HG03280 (cell line): ENCODE measurements at regions not wholly inside any gene's neighbourhood (a gene's known extent, or its start where the extent isn't known, plus 50 kb on each side); places are given as distances from the start of the nearest gene placed in this dataset.
A peak's percentile ranks its signal among the peaks of the same experiment; 100 is the strongest.
"Not testable (repeated sequence)": the region's sequence is repeated elsewhere in the genome, so short reads cannot be mapped to it uniquely, and the experiment has no call there.

Source experiments
- ATAC-seq: cut with Tn5 transposase; IDR thresholded peaks from one replicate; pipeline ENCODE4 v1.9.1; 2021; ENCODE audit warnings: mild to moderate bottlenecking, moderate library complexity; ENCODE audit not compliant: unreplicated experiment

DNA sequence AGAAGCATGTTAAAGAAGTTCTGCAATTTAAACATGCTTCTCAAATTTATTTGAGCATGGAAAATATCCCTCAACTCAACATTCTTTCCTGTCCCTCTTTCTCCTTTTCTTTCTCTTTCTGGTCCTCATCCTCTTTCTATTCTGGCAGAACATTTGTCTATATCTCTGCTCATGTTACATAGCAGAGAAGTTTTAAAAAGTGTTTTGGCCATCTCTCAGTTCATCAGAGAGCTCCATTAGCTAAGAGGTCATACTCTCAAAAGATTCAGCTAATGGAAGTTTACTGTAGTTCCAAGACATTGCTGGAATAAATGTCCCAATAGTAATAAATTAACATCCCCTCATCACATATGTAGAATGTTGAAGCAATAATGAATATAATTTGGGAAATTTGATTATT, 53.5 kb downstream of the XCL2 start:
- ATAC-seq = no peak

DNA sequence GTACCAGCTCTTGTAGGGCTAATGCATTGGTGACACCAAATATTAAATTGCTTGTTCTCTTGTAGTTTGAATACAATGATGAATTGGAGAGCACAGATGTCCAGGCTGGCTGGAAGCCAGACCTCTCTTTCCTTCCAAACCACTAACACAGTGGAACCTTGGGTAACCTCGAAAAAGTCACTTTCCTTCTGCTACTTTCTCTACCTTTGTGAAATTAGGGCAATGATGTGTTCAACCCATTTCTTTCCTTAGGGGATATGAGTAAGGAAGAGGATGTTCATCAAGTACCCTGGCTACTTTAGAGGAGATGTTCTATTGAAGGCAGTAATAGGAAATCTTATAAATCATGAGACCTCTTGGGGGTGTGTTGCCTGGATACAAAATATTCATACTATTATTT, 55.7 kb downstream of the XCL2 start:
- no peak for ATAC-seq

DNA sequence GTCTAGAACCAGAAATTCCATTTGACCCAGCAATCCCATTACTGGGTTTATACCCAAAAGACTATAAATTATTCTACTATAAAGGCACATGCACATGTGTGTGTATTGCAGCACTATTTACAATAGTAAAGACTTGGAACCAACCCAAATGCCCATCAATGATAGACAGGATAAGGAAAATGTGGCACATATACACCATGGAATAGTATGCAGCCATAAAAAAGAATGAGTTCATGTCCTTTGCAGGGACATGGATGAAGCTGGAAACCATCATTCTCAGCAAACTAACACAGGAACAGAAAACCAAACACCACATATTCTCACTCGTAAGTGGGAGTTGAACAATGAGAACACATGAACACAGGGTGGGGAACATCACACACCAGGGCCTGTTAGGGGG, 57.0 kb downstream of the XCL2 start:
- ATAC-seq = not testable (repeated sequence)

DNA sequence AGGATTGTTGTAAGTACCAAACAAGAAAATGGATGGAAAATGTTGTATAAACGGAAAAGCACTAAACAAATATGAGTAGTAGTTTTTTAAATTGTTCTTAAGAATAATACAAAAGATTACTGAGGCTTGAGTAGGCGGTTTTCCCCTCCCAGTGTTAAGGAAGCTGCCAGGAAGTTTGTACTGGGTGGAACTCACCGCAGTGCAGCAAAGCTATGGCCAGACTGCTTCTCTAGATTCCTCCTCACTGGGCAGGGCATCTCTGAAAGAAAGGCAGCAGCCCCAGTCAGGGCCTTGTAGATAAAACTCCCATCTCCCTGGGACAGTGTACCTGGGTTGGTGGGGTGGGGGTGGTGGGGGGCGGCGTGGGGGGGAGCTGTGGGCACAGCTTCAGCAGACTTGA, 58.7 kb downstream of the XCL2 start:
- ATAC-seq = no peak

DNA sequence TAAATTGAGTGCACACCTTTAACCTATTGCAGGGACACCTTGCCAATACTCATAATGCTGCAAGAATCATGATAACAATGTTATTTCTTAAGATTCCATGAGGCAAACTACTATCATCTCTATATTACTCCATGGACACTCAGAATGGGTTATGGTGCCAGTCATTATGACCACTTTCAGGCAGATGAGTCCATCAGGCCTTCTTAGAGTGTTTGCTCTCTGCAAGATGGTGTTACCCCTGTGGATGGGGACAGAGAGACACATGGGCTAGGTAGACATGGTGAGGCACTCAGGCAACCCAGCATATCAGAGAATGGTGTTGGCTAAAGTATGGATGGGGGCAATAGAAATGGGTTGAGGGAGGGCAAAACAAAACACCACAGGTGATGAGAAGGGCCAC, 59.7 kb downstream of the XCL2 start:
- no peak for ATAC-seq

DNA sequence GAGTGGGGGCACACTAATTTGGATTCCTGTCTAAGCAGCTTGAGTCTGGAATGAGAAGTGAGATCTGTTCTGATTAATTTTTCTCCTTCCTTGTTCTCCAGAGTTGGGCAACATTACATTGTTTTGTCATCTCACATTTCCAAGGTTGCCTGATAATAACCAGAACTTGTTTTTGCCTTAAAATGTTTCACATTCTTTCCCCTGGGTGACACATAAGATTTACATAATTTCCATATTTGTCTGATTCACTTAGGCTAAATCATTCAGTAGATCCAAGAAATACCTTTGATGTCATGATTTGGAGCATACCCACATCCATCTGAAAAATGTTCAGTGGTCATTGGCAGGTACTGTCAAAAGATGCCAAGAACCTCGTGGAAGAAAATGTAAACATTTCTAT, 60.3 kb downstream of the XCL2 start:
- ATAC-seq = no peak

DNA sequence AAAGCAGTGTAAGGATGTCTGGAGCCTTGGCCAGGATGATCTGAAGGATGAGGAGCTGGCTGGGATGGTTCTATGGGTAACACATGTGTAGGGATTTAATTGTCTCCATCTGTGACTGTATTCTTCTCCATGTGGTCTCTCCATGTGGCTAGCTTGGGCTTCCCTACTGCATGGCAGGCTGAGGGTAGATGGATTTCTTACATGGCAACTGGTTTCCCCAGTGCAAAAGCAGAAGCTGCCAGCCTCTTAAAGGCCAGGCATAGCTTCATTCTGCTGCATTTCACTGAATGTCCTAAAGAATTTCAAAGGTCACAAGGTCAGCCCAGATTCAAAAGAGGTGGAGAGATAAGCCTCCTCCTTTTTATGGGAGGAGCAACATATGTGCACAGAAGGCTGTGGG, 61.7 kb downstream of the XCL2 start:
- ATAC-seq = no peak

DNA sequence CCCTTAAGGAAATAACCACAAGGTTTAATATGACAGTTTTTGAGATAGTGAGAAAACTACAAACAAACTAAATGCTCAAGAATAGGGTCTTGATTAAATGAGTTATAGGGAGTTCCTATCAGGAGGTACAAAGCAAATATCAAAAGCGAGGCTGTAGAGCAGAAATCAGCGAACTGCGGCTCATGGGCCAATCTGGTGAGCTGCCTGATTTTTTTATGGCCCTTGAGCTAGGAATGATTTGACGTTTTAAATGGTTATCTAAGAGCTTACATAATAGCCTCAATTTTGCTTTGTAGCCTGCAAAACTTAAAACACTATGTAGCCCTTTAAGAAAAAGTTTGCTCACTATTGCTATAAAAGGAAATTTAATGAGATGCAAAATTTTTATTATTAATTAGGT, 62.2 kb downstream of the XCL2 start:
- ATAC-seq = no peak

DNA sequence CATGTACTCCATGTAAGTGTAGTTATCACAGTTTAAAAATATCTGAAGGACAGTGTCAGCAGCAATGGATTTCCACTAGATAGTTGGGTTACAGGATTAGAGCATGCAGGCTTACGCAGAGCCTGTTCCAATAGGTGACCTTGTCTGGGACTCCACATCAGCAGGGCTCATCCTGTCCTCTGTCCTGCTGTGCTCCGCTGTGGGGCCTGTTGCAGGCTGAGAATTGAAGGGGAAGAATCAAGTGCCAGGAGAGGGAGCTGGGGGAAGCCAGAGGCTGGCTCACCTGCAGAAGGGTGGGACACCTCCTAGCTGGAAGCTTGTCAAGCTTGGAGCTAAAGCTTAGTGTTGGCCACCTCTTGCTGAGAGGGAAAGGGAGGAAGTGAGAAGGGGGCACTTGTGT, 62.8 kb downstream of the XCL2 start:
- no peak for ATAC-seq

DNA sequence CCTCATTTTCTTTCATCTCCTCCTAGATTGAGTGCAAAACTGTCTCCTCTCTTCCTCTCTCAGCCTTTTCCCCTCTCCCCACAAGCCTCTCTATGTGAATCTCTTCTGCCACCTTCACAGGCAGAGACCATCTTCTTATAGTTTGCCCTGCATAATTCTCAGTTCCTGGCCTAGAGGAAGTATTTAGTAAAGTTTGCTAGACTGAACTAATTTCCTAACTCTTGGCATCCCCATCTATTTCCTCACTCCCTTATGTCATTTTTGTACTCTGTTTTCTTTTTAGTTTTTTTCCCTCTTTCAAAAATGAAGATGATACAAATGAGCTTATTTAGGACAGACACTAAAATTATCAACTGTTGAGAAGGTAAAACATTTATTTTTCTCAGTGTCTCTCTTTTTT, 66.0 kb downstream of the XCL2 start:
- ATAC-seq = no peak

DNA sequence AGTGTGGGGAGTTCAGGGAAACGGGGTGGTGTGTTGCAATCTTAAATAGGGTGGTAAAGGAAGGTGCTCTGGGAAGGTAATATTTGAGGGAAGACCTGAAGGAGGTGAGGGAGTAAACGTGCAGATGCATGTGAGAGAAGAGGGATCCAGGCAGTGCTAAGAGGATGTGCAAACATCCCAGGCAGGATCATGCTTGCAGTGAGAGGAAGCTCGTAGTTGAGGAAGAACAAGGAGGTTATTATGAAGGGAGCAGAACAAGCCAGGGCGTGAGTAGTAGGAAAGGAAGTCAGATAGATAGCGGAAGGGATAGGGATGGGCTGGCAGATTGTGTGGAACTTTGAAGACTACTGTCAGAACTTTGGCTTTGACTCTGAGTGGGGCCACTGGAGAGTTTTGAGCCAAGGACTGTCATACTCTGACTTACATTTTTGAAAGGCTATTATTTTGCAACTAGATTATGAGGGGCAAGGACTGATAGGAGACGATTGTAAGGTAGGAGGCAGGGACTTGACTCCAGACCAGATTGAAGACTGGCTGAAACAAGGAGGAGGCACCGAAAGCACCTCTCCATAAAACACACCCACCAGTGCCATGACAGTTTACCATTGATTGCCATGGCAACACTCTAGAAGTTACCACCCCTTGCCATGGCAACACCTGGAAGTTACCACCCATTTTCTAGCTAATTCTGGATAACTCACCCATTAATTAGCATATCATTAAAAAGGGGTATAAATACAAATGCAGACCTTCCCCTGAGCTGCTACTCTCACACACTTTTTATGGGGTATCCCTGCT, 67.0 kb downstream of the XCL2 start:
- no peak for ATAC-seq

DNA sequence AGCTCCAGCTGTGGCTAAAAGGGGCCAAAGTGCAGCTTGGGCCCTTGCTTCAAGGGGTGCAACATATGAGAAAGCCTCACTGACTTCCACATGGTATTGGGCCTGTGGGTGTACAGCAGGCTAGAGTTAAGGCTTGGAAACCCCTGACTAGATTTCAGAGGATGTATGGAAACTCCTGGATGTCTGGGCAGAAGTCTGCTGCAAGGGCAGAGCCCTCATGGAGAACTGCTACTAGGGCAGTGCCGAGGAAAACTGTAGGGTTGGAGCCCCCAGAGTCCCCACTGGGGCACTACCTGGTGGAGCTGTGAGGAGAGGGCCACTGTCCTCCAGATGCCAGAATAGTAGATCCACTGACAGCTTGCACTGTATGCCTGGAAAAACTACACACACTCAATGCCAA, 69.5 kb downstream of the XCL2 start:
- no peak for ATAC-seq

DNA sequence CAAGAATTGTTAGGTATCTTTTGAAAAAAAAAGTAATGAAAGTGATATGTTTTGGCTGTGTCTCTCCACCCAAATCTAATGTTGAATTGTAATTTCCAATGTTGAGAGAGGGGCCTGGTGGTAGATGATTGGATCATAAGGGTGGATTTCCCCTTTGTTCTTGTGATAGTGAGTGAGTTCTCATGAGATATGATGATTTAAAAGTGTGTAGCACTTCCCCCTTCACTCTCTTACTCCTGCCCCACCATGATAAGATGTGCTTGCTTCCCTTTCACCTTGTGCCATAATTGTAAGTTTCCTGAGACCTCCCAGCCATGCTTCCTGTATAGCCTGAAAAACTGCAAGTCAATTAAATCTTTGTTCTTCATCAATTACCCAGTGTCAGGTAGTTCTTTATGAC, 70.7 kb downstream of the XCL2 start:
- ATAC-seq = no peak

DNA sequence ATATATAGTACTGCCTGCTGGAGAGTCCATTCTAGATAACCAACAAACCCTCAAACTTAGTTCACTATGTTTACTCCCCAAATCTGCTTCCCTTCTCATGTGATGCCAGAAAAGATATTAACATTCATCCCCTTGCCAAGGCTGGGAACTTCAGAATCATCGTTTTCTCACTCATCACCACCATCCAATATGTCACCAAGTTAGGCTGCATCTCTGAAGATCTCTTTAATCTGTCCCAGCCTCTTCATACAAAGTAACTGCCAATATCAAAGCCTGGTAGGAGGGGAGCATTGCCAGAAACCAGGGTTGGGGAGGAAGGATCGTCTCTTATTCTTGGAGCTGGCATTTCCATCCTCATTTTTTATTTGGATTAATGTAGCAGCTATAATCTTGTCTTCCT, 71.6 kb downstream of the XCL2 start:
- no peak for ATAC-seq

DNA sequence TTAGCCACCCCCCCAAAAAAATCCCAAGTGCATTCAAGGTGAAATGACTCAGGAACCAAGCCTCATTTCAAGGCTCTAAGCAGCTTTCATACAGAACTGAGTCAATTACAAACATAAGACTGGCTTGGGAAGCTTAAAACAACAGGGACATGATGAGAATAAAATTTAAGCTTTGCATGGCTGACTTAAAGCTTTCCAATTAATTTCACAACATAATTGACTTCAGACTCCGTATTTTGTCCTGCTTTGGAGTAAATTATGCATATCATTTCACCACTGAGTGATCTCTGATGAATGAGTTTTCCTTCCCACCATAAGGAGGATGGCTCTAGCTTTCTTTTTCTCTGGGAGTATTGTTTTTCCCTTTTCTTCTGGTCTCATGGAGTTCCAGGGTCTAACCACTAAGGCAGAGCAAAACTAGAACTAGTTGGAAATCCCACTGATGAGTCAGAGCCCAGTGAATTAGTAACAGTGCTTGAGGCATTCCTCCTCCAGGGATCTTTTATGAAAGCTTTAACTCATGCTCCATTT, 72.8 kb downstream of the XCL2 start:
- ATAC-seq = no peak

DNA sequence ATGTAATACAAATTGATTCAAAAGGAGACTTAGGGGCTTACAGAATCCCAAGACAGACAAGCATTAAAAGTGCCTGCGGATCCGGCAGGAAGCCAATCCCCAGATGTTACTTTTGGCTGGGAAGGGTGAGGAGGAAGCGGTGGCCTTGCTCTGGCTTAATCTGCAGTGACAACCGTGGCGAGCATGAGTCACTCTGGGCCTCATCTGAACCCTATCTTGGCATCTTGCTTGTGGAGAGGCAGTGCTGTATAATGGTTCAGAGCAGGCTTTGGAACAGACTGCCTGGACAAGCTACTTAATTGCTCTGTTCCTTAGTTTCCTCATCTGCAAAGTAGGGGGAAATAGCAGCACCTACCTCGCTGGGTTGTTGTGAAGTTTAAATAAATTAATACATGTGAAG, 74.1 kb downstream of the XCL2 start:
- no peak for ATAC-seq

DNA sequence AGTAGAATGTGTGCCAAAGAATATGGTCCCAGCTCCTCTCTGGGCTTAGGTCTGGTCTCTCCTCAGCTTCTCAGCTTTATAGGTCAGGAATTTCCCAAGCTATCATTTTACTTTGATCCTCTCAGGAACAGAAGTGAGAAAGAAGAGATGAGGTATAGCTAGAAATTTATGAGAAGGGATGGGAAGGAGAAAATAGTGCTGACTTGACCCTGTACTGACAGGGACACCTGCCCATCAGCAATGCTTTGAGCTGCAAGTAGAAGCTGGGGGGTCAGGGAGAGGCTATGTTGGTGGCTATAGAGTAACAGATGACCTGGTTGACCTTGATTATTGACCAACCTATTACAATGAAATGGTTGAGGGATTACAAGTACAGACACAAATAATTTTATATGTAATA, 75.0 kb downstream of the XCL2 start:
- ATAC-seq = no peak

DNA sequence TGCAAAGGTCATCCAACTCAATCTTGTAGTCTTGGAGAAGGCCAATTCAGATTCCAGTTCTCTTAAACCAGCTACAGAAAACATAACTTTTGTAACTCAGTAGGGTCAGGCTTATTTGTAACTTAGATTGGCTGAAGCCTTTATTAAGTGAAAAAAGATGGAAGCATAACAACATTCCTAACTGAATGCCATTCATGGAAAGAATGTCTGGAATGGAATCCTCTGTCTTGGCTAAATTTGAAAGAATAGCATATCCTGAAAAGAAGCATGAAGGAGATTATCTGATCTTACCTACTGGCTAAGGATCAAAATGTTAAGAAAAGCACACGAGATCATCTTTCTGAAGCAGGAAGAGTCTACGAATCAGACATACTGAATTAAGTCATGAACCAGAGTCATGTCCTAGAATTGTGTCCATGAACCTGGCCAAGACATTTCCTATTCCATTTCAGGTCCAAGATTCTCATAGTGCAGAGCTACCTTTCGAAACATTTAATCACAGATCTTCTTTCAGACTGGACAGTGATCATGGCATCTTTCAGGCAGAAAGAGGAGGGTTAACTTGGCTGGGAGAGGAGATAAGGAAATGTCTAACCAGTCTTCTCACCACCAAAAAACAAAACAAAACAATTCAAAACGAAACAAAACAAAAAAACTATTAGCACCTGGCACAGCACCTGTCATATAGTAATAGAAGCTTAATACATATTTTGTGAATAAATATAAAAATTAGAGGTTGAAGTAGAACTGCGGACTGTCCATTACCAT, 75.6 kb downstream of the XCL2 start:
- ATAC-seq = no peak

DNA sequence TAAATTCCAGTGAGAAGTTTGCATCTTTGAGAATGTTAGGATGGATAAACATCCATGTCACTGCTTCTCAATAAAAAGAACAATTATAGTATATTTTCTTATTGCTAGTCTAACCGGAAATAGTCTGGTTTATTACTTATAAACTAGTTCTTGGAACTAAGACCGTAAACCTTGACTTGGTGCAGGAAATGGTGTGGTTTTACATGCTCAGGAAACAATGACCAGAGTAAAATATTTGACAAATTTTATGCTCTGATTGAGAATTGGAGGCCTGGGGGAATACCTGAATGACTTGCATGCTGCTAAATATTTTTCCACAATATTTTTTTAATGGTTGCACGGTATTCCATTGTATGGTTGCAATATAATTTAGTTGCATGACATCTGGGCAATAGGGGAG, 76.3 kb downstream of the XCL2 start:
- ATAC-seq = no peak

DNA sequence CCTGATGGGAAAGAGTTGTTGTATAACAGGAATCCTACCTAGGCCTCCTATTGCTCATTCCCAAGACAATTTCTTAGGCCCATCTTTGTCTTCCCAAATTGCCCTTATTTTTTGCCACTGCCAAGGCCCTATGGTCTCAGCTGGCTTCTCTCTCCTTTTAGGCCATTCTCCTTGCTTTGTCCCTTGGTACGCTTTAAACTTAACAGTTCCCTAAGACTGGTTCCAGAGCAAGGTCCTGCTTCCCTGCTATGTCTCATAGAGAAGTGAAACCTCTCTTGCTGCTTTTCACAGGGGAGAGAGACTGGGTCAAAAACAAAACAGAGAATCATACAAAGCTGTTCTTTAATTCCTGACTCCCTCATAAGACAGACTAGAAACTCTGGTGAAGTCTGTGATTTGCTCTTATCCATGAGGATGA, 77.1 kb downstream of the XCL2 start:
- ATAC-seq = no peak

DNA sequence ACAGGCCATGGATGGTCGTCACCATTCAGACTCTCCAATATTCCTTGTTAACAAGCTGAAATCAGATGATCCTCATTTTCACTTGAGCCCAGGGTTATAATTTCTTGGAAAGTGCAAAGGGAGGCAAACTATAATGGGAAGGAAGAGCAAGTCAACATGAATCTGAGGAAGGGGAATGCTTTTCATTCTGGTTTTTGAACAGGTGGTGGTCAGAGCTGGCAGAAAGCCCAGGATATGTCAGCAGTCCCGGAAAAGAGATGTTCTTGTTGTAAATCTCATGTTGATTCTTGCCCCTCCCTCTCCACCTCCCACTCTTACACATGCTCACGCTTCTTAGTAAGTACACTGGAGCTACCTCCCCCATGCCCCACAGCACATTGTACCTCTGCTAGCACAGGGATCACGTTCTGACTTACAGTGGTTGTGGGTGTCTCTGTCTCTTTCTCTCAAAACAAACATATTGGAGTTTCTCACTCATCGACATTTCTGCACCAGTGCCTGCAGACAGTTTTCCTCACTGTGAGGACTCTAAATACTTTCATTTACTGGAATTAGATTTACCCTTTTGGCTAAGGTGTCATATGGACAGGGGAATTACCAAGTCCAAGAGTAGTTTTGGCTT, 77.6 kb downstream of the XCL2 start:
- peak; percentile 40 for ATAC-seq

DNA sequence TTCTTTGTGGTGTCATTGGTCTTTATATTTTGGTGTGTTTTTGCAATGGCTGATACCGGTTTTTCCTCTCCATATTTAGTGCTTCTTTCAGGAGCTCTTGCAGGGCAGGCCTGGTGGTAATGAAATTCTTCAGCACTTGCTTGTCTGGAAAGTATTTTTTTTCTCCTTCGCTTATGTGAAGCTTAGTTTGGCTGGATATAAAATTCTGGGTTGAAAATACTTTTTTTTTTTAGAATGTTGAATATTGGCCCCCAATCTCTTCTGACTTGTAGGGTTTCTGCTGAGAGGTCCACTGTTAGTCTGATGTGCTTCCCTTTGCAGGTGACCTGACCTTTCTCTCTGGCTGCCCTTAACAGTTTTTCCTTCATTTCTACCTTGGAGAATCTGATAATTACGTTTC, 82.7 kb downstream of the XCL2 start:
- not testable (repeated sequence) for ATAC-seq
